Spleen (tissue), 7 donors: ENCODE measurements at regions not wholly inside any gene's neighbourhood (a gene's known extent, or its start where the extent isn't known, plus 50 kb on each side); places are given as distances from the start of the nearest gene placed in this dataset.
"Not testable (repeated sequence)": the region's sequence is repeated elsewhere in the genome, so short reads cannot be mapped to it uniquely, and the experiment has no call there.

Experiments
- POLR2A ChIP-seq, 3 donors: fragments of 450-650 bp; IDR thresholded peaks; one replicate each; pipeline ENCODE4 v1.5.1; 2017; ENCODE audit warnings: antibody characterized with exemption in 3 of 3, mild to moderate bottlenecking in 1 of 3
- TF ChIP-seq, protein P1 (sequence below), 11 experiments: fragments of 200-600 bp in 7 of 11; fragments of 450-650 bp in 4 of 11; sonication (generic) in 4 of 11; IDR thresholded peaks in 8 of 11; conservative IDR thresholded peaks in 3 of 11; 1 replicate in 7 of 11; 2 replicates in 4 of 11; pipeline versions ENCODE4 v1.4.0 to v1.8.0; 2016 to 2021; ENCODE audit warnings: antibody characterized with exemption in 11 of 11, inconsistent platforms in 4 of 11, mild to moderate bottlenecking in 1 of 11
- donor health status: DM: no; HTN: no; CAD: no; lungs with moderate emphysema.
- donor health status: DM: no; HTN: no; CAD: no.
- donor health status: DM: no; HTN: no; CAD: no.

DNA sequence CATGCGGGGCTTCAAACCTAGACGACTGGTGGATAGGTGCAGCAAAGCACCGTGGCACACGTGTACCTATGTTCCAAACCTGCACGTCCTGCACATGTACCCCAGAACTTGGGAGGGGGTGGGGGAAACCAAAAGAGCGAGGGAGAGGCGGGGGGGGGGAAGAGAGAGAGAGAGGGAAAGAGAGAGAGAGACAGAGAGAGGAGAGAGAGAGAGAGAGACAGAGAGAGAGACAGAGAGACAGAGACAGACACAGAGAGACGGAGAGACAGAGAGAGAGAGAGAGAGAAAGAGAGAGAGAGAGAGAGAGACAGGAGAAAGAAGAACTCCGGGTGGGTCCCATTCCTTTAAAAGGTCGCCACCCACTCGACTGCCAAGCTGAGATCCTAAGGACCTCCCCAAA lies 55.9 kb upstream of the RNU2-1 start:
- TF ChIP-seq, protein P1, sequence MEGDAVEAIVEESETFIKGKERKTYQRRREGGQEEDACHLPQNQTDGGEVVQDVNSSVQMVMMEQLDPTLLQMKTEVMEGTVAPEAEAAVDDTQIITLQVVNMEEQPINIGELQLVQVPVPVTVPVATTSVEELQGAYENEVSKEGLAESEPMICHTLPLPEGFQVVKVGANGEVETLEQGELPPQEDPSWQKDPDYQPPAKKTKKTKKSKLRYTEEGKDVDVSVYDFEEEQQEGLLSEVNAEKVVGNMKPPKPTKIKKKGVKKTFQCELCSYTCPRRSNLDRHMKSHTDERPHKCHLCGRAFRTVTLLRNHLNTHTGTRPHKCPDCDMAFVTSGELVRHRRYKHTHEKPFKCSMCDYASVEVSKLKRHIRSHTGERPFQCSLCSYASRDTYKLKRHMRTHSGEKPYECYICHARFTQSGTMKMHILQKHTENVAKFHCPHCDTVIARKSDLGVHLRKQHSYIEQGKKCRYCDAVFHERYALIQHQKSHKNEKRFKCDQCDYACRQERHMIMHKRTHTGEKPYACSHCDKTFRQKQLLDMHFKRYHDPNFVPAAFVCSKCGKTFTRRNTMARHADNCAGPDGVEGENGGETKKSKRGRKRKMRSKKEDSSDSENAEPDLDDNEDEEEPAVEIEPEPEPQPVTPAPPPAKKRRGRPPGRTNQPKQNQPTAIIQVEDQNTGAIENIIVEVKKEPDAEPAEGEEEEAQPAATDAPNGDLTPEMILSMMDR (IDR thresholded peaks at IDR 0.05 in 8 of 11, conservative IDR thresholded peaks at IDR 0.05 in 3 of 11) = not testable (repeated sequence)
- TF ChIP-seq POLR2A (IDR thresholded peaks at IDR 0.05) = not testable (repeated sequence)
